ENCODE measurements at regions not wholly inside any gene's neighbourhood (a gene's known extent, or its start where the extent isn't known, plus 50 kb on each side); places are given as distances from the start of the nearest gene placed in this dataset.

- DNase-seq (ENCODE audit: extremely low spot score, unreplicated experiment): no peak
- no peak overlapping the region for H3K4me3 Mint-ChIP-seq
- H3K4me1 Mint-ChIP-seq (ENCODE audit: unreplicated experiment): no peaks in the 10 kb centered on the region
- TF ChIP-seq CTCF (conservative IDR thresholded peaks at IDR 0.05): no peak
- no peaks in the 10 kb centered on the region for H3K36me3 Mint-ChIP-seq
- H3K27ac Mint-ChIP-seq: no peak overlapping the region
- no peaks in the 10 kb centered on the region for H3K9me3 Mint-ChIP-seq
- no peaks in the 10 kb centered on the region for H3K27me3 Mint-ChIP-seq
Measured at GRCh38 chr2:153420394-153420793, 58.2 kb downstream of the RPRM start.

- no peak overlapping the region for H3K27ac Mint-ChIP-seq
- H3K9me3 Mint-ChIP-seq: no peaks in the 10 kb centered on the region
- TF ChIP-seq CTCF (conservative IDR thresholded peaks at IDR 0.05): no peak
- DNase-seq (ENCODE audit: extremely low spot score, unreplicated experiment): no peak
- no peaks in the 10 kb centered on the region for H3K27me3 Mint-ChIP-seq
- no peak overlapping the region for H3K4me3 Mint-ChIP-seq
- no peaks in the 10 kb centered on the region for H3K4me1 Mint-ChIP-seq (ENCODE audit: unreplicated experiment)
- H3K36me3 Mint-ChIP-seq: no peaks in the 10 kb centered on the region
Measured at GRCh38 chr2:153417077-153417476, 61.5 kb downstream of the RPRM start.

- Mint-ChIP-seq H3K27me3 (no peaks in the 10 kb centered on the region), H3K4me3 (no peak overlapping the region), H3K4me1 (ENCODE audit: unreplicated experiment) (no peaks in the 10 kb centered on the region), H3K9me3 (no peaks in the 10 kb centered on the region), H3K27ac (no peak overlapping the region), H3K36me3 (no peaks in the 10 kb centered on the region)
- no peak for TF ChIP-seq CTCF (conservative IDR thresholded peaks at IDR 0.05)
- no peak for DNase-seq (ENCODE audit: extremely low spot score, unreplicated experiment)
Measured at GRCh38 chr2:153416071-153416470, 62.5 kb downstream of the RPRM start.

- Mint-ChIP-seq H3K27ac (no peak overlapping the region), H3K36me3 (no peaks in the 10 kb centered on the region), H3K4me3 (no peak overlapping the region), H3K9me3 (no peaks in the 10 kb centered on the region), H3K27me3 (no peaks in the 10 kb centered on the region), H3K4me1 (ENCODE audit: unreplicated experiment) (no peaks in the 10 kb centered on the region)
- TF ChIP-seq CTCF (conservative IDR thresholded peaks at IDR 0.05): no peak
- DNase-seq (ENCODE audit: extremely low spot score, unreplicated experiment): no peak
Measured at GRCh38 chr2:153408710-153409385, 69.7 kb downstream of the RPRM start.

GRCh38 chr2:153405196-153405595 is 73.4 kb downstream of the RPRM start:
- TF ChIP-seq CTCF (conservative IDR thresholded peaks at IDR 0.05): no peak
- DNase-seq (ENCODE audit: extremely low spot score, unreplicated experiment): no peak
- Mint-ChIP-seq H3K9me3 (no peaks in the 10 kb centered on the region), H3K4me3 (peak overlapping the region; percentile 14), H3K4me1 (ENCODE audit: unreplicated experiment) (no peaks in the 10 kb centered on the region), H3K27me3 (no peaks in the 10 kb centered on the region), H3K27ac (no peak overlapping the region), H3K36me3 (no peaks in the 10 kb centered on the region)

GRCh38 chr2:153404792-153405191 is 73.8 kb downstream of the RPRM start:
- H3K36me3 Mint-ChIP-seq: no peaks in the 10 kb centered on the region
- H3K4me3 Mint-ChIP-seq: no peak overlapping the region
- no peak for TF ChIP-seq CTCF (conservative IDR thresholded peaks at IDR 0.05)
- H3K27ac Mint-ChIP-seq: no peak overlapping the region
- no peak for DNase-seq (ENCODE audit: extremely low spot score, unreplicated experiment)
- no peaks in the 10 kb centered on the region for H3K4me1 Mint-ChIP-seq (ENCODE audit: unreplicated experiment)
- no peaks in the 10 kb centered on the region for H3K9me3 Mint-ChIP-seq
- no peaks in the 10 kb centered on the region for H3K27me3 Mint-ChIP-seq

All from type B pancreatic cell (in vitro differentiated cells).